H9 (cell line): ENCODE measurements at regions not wholly inside any gene's neighbourhood (a gene's known extent, or its start where the extent isn't known, plus 50 kb on each side); places are given as distances from the start of the nearest gene placed in this dataset.

Experiments
- DNase-seq: peaks from one replicate; pipeline ENCODE4 v3.0.0-alpha.2; 2017
- H2AFZ ChIP-seq: one replicate; pipeline ENCODE4 v1.6.1; 2013; ENCODE audit warnings: mild to moderate bottlenecking, low read length, control low read depth, moderate library complexity
- H2AK5ac ChIP-seq: 2 replicates; pipeline ENCODE4 v1.6.1; 2013; ENCODE audit warnings: low read length, control low read depth, mixed read lengths; ENCODE audit not compliant: insufficient read length
- H2BK120ac ChIP-seq: one replicate; pipeline ENCODE4 v1.6.1; 2013; ENCODE audit warnings: low read depth, mild to moderate bottlenecking, low read length, control low read depth, inconsistent platforms; ENCODE audit not compliant: poor library complexity, severe bottlenecking
- H2BK12ac ChIP-seq: 2 replicates; pipeline ENCODE4 v1.6.1; 2013; ENCODE audit warnings: low read length, control low read depth, mixed read lengths, low read depth; ENCODE audit not compliant: insufficient read length
- H2BK15ac ChIP-seq: 2 replicates; pipeline ENCODE4 v1.6.1; 2013; ENCODE audit warnings: low read depth, low read length, control low read depth
- H2BK20ac ChIP-seq: one replicate; pipeline ENCODE4 v1.6.1; 2013; ENCODE audit warnings: low read depth, mild to moderate bottlenecking, low read length, control low read depth, inconsistent platforms; ENCODE audit not compliant: poor library complexity, severe bottlenecking
- H2BK5ac ChIP-seq: 2 replicates; pipeline ENCODE4 v1.6.1; 2013; ENCODE audit warnings: low read length, control low read depth, mixed read lengths; ENCODE audit not compliant: insufficient read length
- H3K14ac ChIP-seq: 2 replicates; pipeline ENCODE4 v1.6.1; 2013; ENCODE audit warnings: low read length, control low read depth; ENCODE audit not compliant: insufficient read depth
- H3K18ac ChIP-seq: 2 replicates; pipeline ENCODE4 v1.6.1; 2013; ENCODE audit warnings: low read depth, mild to moderate bottlenecking, mixed read lengths, low read length, control low read depth; ENCODE audit not compliant: insufficient read length
- H3K23ac ChIP-seq: 2 replicates; pipeline ENCODE4 v1.6.1; 2013; ENCODE audit warnings: low read length, control low read depth, mixed read lengths, low read depth; ENCODE audit not compliant: insufficient read length
- H3K23me2 ChIP-seq: 2 replicates; pipeline ENCODE4 v1.6.1; 2013; ENCODE audit warnings: low read depth, mild to moderate bottlenecking, mixed read lengths, low read length, control low read depth; ENCODE audit not compliant: insufficient read length, poor library complexity, severe bottlenecking
- H3K27ac ChIP-seq: 2 replicates; pipeline ENCODE4 v1.5.1; 2013; ENCODE audit warnings: low read length, control low read depth, mixed read lengths, low read depth; ENCODE audit not compliant: insufficient read length
- H3K27me3 ChIP-seq: 2 replicates; pipeline ENCODE4 v1.6.1; 2013; ENCODE audit warnings: low read length, control low read depth, inconsistent platforms; ENCODE audit not compliant: insufficient read depth
- H3K4ac ChIP-seq: 2 replicates; pipeline ENCODE4 v1.6.1; 2013; ENCODE audit warnings: low read depth, mild to moderate bottlenecking, control low read depth, inconsistent platforms, low read length, moderate library complexity
- H3K4me1 ChIP-seq: 2 replicates; pipeline ENCODE4 v1.6.1; 2013; ENCODE audit warnings: low read length, control low read depth, inconsistent platforms; ENCODE audit not compliant: insufficient read depth
- H3K4me2 ChIP-seq: 2 replicates; pipeline ENCODE4 v1.6.1; 2013; ENCODE audit warnings: low read length, control low read depth, mixed read lengths; ENCODE audit not compliant: insufficient read length, insufficient read depth
- H3K56ac ChIP-seq: 2 replicates; pipeline ENCODE4 v1.6.1; 2013; ENCODE audit warnings: low read depth, mild to moderate bottlenecking, mixed read lengths, low read length, control low read depth; ENCODE audit not compliant: insufficient read length
- H3K79me1 ChIP-seq: 2 replicates; pipeline ENCODE4 v1.6.1; 2013; ENCODE audit warnings: low read depth, mild to moderate bottlenecking, moderate library complexity, low read length, control low read depth, inconsistent platforms; ENCODE audit not compliant: insufficient read depth, poor library complexity, severe bottlenecking
- H3K79me2 ChIP-seq: 2 replicates; pipeline ENCODE4 v1.6.1; 2013; ENCODE audit warnings: low read length, control low read depth, inconsistent platforms; ENCODE audit not compliant: insufficient read depth
- H3K9ac ChIP-seq: 2 replicates; pipeline ENCODE4 v1.6.1; 2013; ENCODE audit warnings: low read length, control low read depth, mixed read lengths; ENCODE audit not compliant: insufficient read length; ENCODE audit errors: extremely low read depth
- H3K9me3 ChIP-seq: one replicate; pipeline ENCODE4 v1.6.1; 2013; ENCODE audit warnings: low read depth, low read length, inconsistent platforms; ENCODE audit not compliant: control insufficient read depth
- H3T11ph ChIP-seq: one replicate; pipeline ENCODE4 v1.6.1; 2013; ENCODE audit warnings: mild to moderate bottlenecking, low read length, control low read depth, inconsistent platforms
- H4K20me1 ChIP-seq: one replicate; pipeline ENCODE4 v1.6.1; 2013; ENCODE audit not compliant: control insufficient read depth, insufficient read length, insufficient read depth
- H4K5ac ChIP-seq: 2 replicates; pipeline ENCODE4 v1.6.1; 2013; ENCODE audit warnings: low read depth, mild to moderate bottlenecking, mixed read lengths, low read length, control low read depth; ENCODE audit not compliant: insufficient read length
- H4K8ac ChIP-seq: replicated peaks from 2 replicates; pipeline ENCODE4 v1.6.1; 2013; ENCODE audit warnings: low read length, control low read depth, mixed read lengths, low read depth; ENCODE audit not compliant: insufficient read length
- H4K91ac ChIP-seq: 2 replicates; pipeline ENCODE4 v1.6.1; 2013; ENCODE audit warnings: low read depth, mild to moderate bottlenecking, moderate library complexity, mixed read lengths, low read length, control low read depth; ENCODE audit not compliant: insufficient read length
- H3K27ac Mint-ChIP-seq, 3 experiments: 2 replicates in 2 of 3; 3 replicates in 1 of 3; pipeline ENCODE4 v1.8.0; 2020 to 2021; ENCODE audit warnings: mixed read lengths in 3 of 3, mild to moderate bottlenecking in 1 of 3, moderate library complexity in 1 of 3
- H3K27me3 Mint-ChIP-seq: 2 replicates; pipeline ENCODE4 v1.8.0; 2021; ENCODE audit warnings: low read depth, mild to moderate bottlenecking, moderate library complexity, mixed read lengths
- H3K36me3 Mint-ChIP-seq, 3 experiments: 2 replicates in 2 of 3; 3 replicates in 1 of 3; pipeline ENCODE4 v1.8.0; 2020 to 2021; ENCODE audit warnings: low read depth in 3 of 3, mixed read lengths in 3 of 3; ENCODE audit not compliant: insufficient read depth in 1 of 3
- H3K4me1 Mint-ChIP-seq, 2 experiments: 2 replicates each; pipeline ENCODE4 v1.8.0; 2020; ENCODE audit warnings: mixed read lengths in 2 of 2
- H3K4me3 Mint-ChIP-seq, 2 experiments: 2 replicates in 1 of 2; 3 replicates in 1 of 2; pipeline ENCODE4 v1.8.0; 2020 to 2021; ENCODE audit warnings: mild to moderate bottlenecking in 2 of 2, mixed read lengths in 2 of 2, moderate library complexity in 1 of 2
- H3K9me3 Mint-ChIP-seq, 2 experiments: 2 replicates in 1 of 2; 3 replicates in 1 of 2; pipeline ENCODE4 v1.8.0; 2020; ENCODE audit warnings: mild to moderate bottlenecking in 2 of 2, mixed read lengths in 2 of 2, moderate library complexity in 1 of 2
- WGBS: extraction: QIAGEN DNeasy Blood & Tissue Kit; methylation state at CpG from one replicate; pipeline ENCODE4 v1.1.7; 2013; ENCODE audit warnings: missing lambda C conversion rate, low lambda C conversion rate, mixed read lengths; ENCODE audit not compliant: insufficient read length; ENCODE audit errors: extremely low coverage; 5-methylcytosine and 5-hydroxymethylcytosine counted together
- TF ChIP-seq, protein P1 (sequence below): fragments of 200-600 bp; sonication (generic); conservative IDR thresholded peaks from 3 replicates; pipeline ENCODE4 v1.8.0; 2021; ENCODE audit warnings: antibody characterized with exemption, mild to moderate bottlenecking

DNA sequence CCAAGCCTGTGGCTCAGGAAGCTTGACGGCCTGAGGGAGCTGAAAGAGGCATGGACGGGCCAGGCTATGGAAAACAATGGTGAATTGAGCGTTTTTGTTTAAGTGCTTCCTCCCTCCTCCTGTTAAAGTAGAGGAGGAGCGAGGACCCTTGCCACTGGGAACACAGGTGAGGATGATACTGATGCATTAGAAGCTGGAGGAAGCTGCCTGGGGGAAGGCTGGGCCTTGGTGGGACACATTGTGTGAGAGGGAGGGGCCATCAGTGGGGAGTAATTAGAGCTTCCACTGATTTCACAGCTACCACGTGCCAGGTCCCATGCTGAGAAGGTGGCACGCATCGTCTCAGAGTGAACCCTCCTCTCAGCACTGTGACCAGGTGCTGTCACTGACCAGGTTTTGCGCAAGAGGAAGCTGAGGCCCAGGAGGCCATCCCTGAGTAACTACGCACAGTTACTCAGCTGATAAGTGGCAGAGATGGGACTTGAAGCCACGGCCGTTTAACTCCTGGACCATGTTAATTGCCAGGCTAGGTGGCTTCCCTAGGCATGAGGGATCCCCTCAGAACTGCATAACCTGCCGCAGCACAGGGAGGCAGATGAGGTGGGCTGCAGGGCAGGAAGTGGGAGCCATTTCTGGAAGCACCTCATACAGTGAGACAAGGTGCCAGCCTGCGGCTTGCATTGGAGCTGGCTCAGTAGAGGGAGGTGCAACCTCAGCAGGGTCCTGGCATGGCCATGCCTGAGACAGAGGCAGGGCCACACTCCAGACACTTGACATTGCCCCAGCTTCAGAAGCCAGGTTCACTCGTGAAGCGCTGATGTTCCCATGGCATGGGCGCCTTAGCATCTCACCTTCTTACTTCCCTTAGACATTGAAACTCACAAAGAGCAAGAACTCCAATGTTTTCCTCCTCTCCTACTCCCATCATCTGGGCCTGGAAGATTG is 195.3 kb upstream of the MVB12B start:
- TF ChIP-seq, protein P1, sequence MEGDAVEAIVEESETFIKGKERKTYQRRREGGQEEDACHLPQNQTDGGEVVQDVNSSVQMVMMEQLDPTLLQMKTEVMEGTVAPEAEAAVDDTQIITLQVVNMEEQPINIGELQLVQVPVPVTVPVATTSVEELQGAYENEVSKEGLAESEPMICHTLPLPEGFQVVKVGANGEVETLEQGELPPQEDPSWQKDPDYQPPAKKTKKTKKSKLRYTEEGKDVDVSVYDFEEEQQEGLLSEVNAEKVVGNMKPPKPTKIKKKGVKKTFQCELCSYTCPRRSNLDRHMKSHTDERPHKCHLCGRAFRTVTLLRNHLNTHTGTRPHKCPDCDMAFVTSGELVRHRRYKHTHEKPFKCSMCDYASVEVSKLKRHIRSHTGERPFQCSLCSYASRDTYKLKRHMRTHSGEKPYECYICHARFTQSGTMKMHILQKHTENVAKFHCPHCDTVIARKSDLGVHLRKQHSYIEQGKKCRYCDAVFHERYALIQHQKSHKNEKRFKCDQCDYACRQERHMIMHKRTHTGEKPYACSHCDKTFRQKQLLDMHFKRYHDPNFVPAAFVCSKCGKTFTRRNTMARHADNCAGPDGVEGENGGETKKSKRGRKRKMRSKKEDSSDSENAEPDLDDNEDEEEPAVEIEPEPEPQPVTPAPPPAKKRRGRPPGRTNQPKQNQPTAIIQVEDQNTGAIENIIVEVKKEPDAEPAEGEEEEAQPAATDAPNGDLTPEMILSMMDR = no peak
- peak; percentile 17 for DNase-seq
- no peaks in the 10 kb centered on the region for H3K23me2 ChIP-seq
- no peaks in the 10 kb centered on the region for H3K27me3 ChIP-seq
- peaks cover 32% of the 10 kb centered on the region for H3K27me3 Mint-ChIP-seq
- H2AFZ ChIP-seq = no peak overlapping the region
- no peak overlapping the region for H2AK5ac ChIP-seq
- no peak overlapping the region for H4K8ac ChIP-seq
- no peak overlapping the region for H4K91ac ChIP-seq
- H3K9me3 Mint-ChIP-seq = peaks cover 8 to 9% of the 10 kb centered on the region in 2 experiments; a peak in 4 of 5 replicates
- H2BK120ac ChIP-seq = no peak overlapping the region
- no peak overlapping the region for H3K27ac ChIP-seq
- no peak overlapping the region for H3K4me3 Mint-ChIP-seq
- no peak overlapping the region for H3K56ac ChIP-seq
- H4K5ac ChIP-seq = no peak overlapping the region
- H3K4ac ChIP-seq = no peak overlapping the region
- no peak overlapping the region for H3K4me2 ChIP-seq
- no peak overlapping the region for H3K9ac ChIP-seq
- no peaks in the 10 kb centered on the region for H3K4me1 ChIP-seq
- H3K79me1 ChIP-seq = no peaks in the 10 kb centered on the region
- H3K36me3 Mint-ChIP-seq = peaks cover 0 to 4% (median 0%) of the 10 kb centered on the region in 3 experiments; a peak in 1 of 7 replicates
- no peak overlapping the region for H2BK5ac ChIP-seq
- H2BK12ac ChIP-seq = no peak overlapping the region
- H2BK15ac ChIP-seq = no peak overlapping the region
- no peak overlapping the region for H3K18ac ChIP-seq
- no peak overlapping the region for H3K14ac ChIP-seq
- no peak overlapping the region for H3T11ph ChIP-seq
- no peaks in the 10 kb centered on the region for H4K20me1 ChIP-seq
- H2BK20ac ChIP-seq = no peak overlapping the region
- no peak overlapping the region for H3K27ac Mint-ChIP-seq
- H3K23ac ChIP-seq = no peak overlapping the region
- no CpG with 5 or more reads among the region's 16 CpGs for WGBS
- no peaks in the 10 kb centered on the region for H3K9me3 ChIP-seq
- H3K79me2 ChIP-seq = no peaks in the 10 kb centered on the region
- H3K4me1 Mint-ChIP-seq = peaks cover 0 to 6% of the 10 kb centered on the region in 2 experiments; a peak in 2 of 4 replicates
